C4-2B (cell line): ENCODE measurements at regions not wholly inside any gene's neighbourhood (a gene's known extent, or its start where the extent isn't known, plus 50 kb on each side); places are given as distances from the start of the nearest gene placed in this dataset.

Experiments
- H3K27ac ChIP-seq: fragments of 450-650 bp; 2 replicates; pipeline ENCODE4 v1.5.1; 2017
- CTCF ChIP-seq: fragments of 450-650 bp; conservative IDR thresholded peaks from 2 replicates; pipeline ENCODE4 v1.5.1; 2017; ENCODE audit warnings: mild to moderate bottlenecking
- ZFX ChIP-seq: fragments of 450-650 bp; IDR thresholded peaks from 2 replicates; pipeline ENCODE4 v1.6.1; 2017

GRCh38 chr2:49861821-49862220, 707.5 kb upstream of the FSHR start:
- H3K27ac ChIP-seq, result no peak overlapping the region
- TF ChIP-seq ZFX (no peak), CTCF (no peak)

GRCh38 chr2:49860834-49861233, 706.5 kb upstream of the FSHR start:
- no peak overlapping the region for H3K27ac ChIP-seq
- TF ChIP-seq ZFX (no peak), CTCF (no peak)

- TF ChIP-seq CTCF, result no peak
- TF ChIP-seq ZFX, result no peak
- no peak overlapping the region for H3K27ac ChIP-seq
These were observed 705.9 kb upstream of the FSHR start for GRCh38 chr2:49860170-49860569.

GRCh38 chr2:49858657-49859056, 704.3 kb upstream of the FSHR start:
- no peak overlapping the region for H3K27ac ChIP-seq

GRCh38 chr2:49858113-49858490, 703.8 kb upstream of the FSHR start:
- TF ChIP-seq ZFX, result no peak
- TF ChIP-seq CTCF, result no peak
- no peak overlapping the region for H3K27ac ChIP-seq

More at GRCh38 chr2:49858657-49859056, 704.3 kb upstream of the FSHR start:
- TF ChIP-seq CTCF (no peak), ZFX (no peak)

- TF ChIP-seq CTCF (no peak), ZFX (no peak)
- H3K27ac ChIP-seq, result no peak overlapping the region
These were observed 703.2 kb upstream of the FSHR start for GRCh38 chr2:49857371-49858112.

- H3K27ac ChIP-seq, result no peak overlapping the region
- TF ChIP-seq CTCF (no peak), ZFX (no peak)
These were observed 691.4 kb upstream of the FSHR start for GRCh38 chr2:49845671-49846070.
